ENCODE measurements at regions not wholly inside any gene's neighbourhood (a gene's known extent, or its start where the extent isn't known, plus 50 kb on each side); places are given as distances from the start of the nearest gene placed in this dataset.
A peak's percentile ranks its signal among the peaks of the same experiment; 100 is the strongest.
"Not testable (repeated sequence)": the region's sequence is repeated elsewhere in the genome, so short reads cannot be mapped to it uniquely, and the experiment has no call there.

GRCh38 chrX:13476384-13476783, 93.0 kb upstream of the EGFL6 start:
- no peak for DNase-seq

GRCh38 chrX:13474164-13474516, 95.3 kb upstream of the EGFL6 start:
- no peak for DNase-seq

GRCh38 chrX:13473442-13474163, 95.8 kb upstream of the EGFL6 start:
- DNase-seq: peak in 3 of 14 donors; percentile 1 to 3 (median 2)

- no peak for DNase-seq
Measured at GRCh38 chrX:13472975-13473374, 96.4 kb upstream of the EGFL6 start.

GRCh38 chrX:13471269-13471668, 98.1 kb upstream of the EGFL6 start:
- peak in 1 of 14 donors; percentile 1 for DNase-seq

GRCh38 chrX:13470685-13470977, 98.8 kb upstream of the EGFL6 start:
- no peak for DNase-seq

GRCh38 chrX:13469963-13470684, 99.3 kb upstream of the EGFL6 start:
- no peak for DNase-seq

GRCh38 chrX:13468096-13468495, 101.3 kb upstream of the EGFL6 start:
- no peak for DNase-seq

- no peak for DNase-seq
Measured at GRCh38 chrX:13467243-13467642, 102.2 kb upstream of the EGFL6 start.

GRCh38 chrX:13464599-13465275, 104.7 kb upstream of the EGFL6 start:
- DNase-seq: no peak

- DNase-seq: no peak
Measured at GRCh38 chrX:13463608-13464007, 105.8 kb upstream of the EGFL6 start.

- DNase-seq: no peak
Measured at GRCh38 chrX:13452283-13452682, 117.1 kb upstream of the EGFL6 start.

- DNase-seq: no peak
Measured at GRCh38 chrX:13449441-13449840, 120.0 kb upstream of the EGFL6 start.

- no peak for DNase-seq
Measured at GRCh38 chrX:13448941-13449340, 120.5 kb upstream of the EGFL6 start.

- not testable (repeated sequence) for DNase-seq
Measured at GRCh38 chrX:13441608-13442007, 121.8 kb upstream of the ATXN3L start.

GRCh38 chrX:13440176-13440575, 120.3 kb upstream of the ATXN3L start:
- DNase-seq: no peak

- no peak for DNase-seq
Measured at GRCh38 chrX:13433298-13433605, 113.4 kb upstream of the ATXN3L start.

GRCh38 chrX:13432414-13433297, 112.8 kb upstream of the ATXN3L start:
- DNase-seq: no peak

- peak in 1 of 14 donors; percentile 1 for DNase-seq
Measured at GRCh38 chrX:13430136-13430827, 110.4 kb upstream of the ATXN3L start.

GRCh38 chrX:13428053-13428786, 108.4 kb upstream of the ATXN3L start:
- peak in 1 of 14 donors; percentile 2 for DNase-seq

GRCh38 chrX:13427441-13428052, 107.7 kb upstream of the ATXN3L start:
- no peak for DNase-seq

All from C1 segment of cervical spinal cord (tissue), 14 donors.